HAP-1 (cell line): ENCODE measurements at regions not wholly inside any gene's neighbourhood (a gene's known extent, or its start where the extent isn't known, plus 50 kb on each side); places are given as distances from the start of the nearest gene placed in this dataset.
A peak's percentile ranks its signal among the peaks of the same experiment; 100 is the strongest.

Experiments used
- DNase-seq, 2 experiments: peaks; one replicate each; pipeline ENCODE4 v3.0.0-alpha.2; 2016 to 2020; ENCODE audit warnings: low spot score in 2 of 2
- H3K27me3 ChIP-seq: fragments of 250-450 bp; sonication (Bioruptor Pico); 2 replicates; pipeline ENCODE4 v1.5.1; 2020; ENCODE audit warnings: low read depth, mild to moderate bottlenecking, moderate library complexity
- H3K36me3 ChIP-seq: fragments of 250-450 bp; sonication (Bioruptor Pico); replicated peaks from 2 replicates; pipeline ENCODE4 v1.5.1; 2020; ENCODE audit warnings: mild to moderate bottlenecking
- H3K4me1 ChIP-seq: fragments of 250-450 bp; sonication (Bioruptor Pico); 2 replicates; pipeline ENCODE4 v1.5.1; 2020; ENCODE audit warnings: mild to moderate bottlenecking
- H3K4me3 ChIP-seq: fragments of 250-450 bp; sonication (Bioruptor Pico); 2 replicates; pipeline ENCODE4 v1.5.1; 2020; ENCODE audit warnings: mild to moderate bottlenecking, moderate library complexity
- H3K9me3 ChIP-seq: fragments of 250-450 bp; sonication (Bioruptor Pico); 2 replicates; pipeline ENCODE4 v1.5.1; 2020; ENCODE audit warnings: mild to moderate bottlenecking, moderate library complexity
- in situ Hi-C: fragments of 300-500 bp; cut with MboI; formaldehyde crosslinking; loops from 3 replicates; pipeline ENCODE4 v1.14.3; 2020; ENCODE audit warnings: low sequenced_read_pairs, inconsistent platforms, mixed read lengths

DNA sequence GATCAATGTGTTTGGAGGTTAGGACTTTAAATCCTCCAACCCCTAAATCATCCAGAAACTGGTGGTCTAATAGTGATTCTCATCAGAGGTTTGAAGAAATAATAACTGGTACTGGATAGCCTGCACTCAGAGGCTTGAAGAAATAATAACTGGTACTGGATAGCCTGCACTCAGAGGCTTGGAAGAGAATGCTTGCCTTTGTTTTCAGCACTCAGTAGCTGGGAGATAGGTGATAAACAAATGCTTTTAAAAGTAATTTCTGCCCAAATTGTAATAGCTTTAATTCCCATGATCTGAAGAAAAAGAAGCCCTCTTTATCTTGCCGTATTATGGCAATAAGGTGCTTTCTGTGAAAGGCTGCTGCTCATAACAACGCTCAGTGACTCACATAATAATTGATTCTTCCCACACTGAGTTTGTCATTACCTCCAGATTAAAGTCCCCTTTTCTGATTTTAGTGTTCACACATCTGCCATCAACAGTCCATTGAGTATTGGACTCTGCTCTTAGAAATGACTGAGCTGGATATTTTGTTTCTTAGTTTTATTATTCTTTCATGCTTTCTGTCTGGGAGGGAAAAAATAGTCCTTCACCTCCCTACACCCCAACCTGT, 112.3 kb upstream of the PHYHIPL start:
- in situ Hi-C loops: no loop called here
- Histone ChIP-seq H3K27me3 (no peaks in the 10 kb centered on the region), H3K4me3 (no peak overlapping the region), H3K36me3 (no peaks in the 10 kb centered on the region), H3K4me1 (peaks cover 11% of the 10 kb centered on the region), H3K9me3 (no peaks in the 10 kb centered on the region)
- no peak for DNase-seq

- no peak overlapping the region for H3K4me3 ChIP-seq
- no peaks in the 10 kb centered on the region for H3K9me3 ChIP-seq
- DNase-seq: no peak
- in situ Hi-C loops: no loop called here
- peaks cover 11% of the 10 kb centered on the region for H3K4me1 ChIP-seq
- H3K36me3 ChIP-seq: no peaks in the 10 kb centered on the region
- H3K27me3 ChIP-seq: no peaks in the 10 kb centered on the region
Observed at GRCh38 chr10:59064759-59065539, 111.5 kb upstream of the PHYHIPL start.

DNA sequence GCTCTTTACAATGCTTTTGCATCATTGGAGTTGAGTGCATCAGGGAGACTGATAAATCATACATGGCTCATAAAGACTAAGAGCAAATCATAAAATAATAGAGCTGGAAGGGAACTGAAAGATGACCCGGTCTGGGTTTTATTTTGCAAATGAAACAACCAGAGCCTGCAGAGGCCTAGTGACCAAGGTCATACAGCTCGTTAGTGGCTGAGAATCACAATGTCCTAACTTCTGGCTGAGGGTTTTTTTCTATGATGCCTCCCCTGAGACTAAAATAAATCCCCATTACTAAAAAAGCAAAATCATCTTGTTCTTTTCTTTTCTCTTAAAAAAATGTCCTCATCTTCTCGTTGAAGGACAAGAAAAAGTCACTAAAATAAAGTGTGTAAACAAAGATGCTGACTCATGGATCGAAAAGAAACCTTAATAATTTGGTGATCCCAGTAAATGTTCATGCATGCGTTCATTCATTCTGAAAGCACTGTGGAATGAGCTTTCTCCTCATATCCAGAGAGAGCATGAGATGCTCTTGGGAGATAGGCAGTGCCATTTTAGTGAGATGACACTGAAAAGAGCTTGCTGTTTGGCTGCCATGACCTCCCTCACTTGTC, 107.8 kb upstream of the PHYHIPL start:
- DNase-seq: peak; percentile 14 to 52
- no peak overlapping the region for H3K4me3 ChIP-seq
- in situ Hi-C loops: no loop called here
- no peaks in the 10 kb centered on the region for H3K27me3 ChIP-seq
- no peaks in the 10 kb centered on the region for H3K36me3 ChIP-seq
- H3K4me1 ChIP-seq: peaks cover 11% of the 10 kb centered on the region
- no peaks in the 10 kb centered on the region for H3K9me3 ChIP-seq

- Histone ChIP-seq H3K4me3 (no peak overlapping the region), H3K9me3 (no peaks in the 10 kb centered on the region), H3K36me3 (no peaks in the 10 kb centered on the region), H3K4me1 (peaks cover 11% of the 10 kb centered on the region), H3K27me3 (no peaks in the 10 kb centered on the region)
- in situ Hi-C loops: no loop called here
- no peak for DNase-seq
Observed at GRCh38 chr10:59072038-59072437, 104.4 kb upstream of the PHYHIPL start.

GRCh38 chr10:59073456-59074053, 102.9 kb upstream of the PHYHIPL start:
- H3K27me3 ChIP-seq: no peaks in the 10 kb centered on the region
- in situ Hi-C loops: no loop called here
- no peaks in the 10 kb centered on the region for H3K36me3 ChIP-seq
- no peak overlapping the region for H3K4me3 ChIP-seq
- H3K9me3 ChIP-seq: no peaks in the 10 kb centered on the region
- no peak for DNase-seq
- peaks cover 5% of the 10 kb centered on the region for H3K4me1 ChIP-seq

DNA sequence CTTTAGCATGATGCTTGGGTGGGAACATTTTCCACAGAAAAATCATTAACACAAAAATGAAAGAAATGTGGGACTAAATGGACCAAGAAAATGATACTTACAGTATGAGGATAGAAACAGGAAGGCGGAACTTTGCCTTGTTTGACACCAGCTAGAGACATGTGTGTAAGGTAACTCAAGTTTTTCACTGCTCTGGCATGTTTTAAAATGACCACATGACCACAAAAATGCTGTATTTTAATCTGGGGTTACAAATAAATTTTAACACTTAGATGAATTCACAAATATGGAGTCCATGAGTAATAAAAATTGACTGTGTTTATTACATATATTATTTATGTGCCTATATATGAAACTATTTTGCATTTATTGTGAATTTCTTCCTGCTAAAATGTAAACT, 100.9 kb upstream of the PHYHIPL start:
- no peaks in the 10 kb centered on the region for H3K4me1 ChIP-seq
- H3K9me3 ChIP-seq: no peaks in the 10 kb centered on the region
- no peak for DNase-seq
- H3K4me3 ChIP-seq: no peak overlapping the region
- no peaks in the 10 kb centered on the region for H3K27me3 ChIP-seq
- H3K36me3 ChIP-seq: no peaks in the 10 kb centered on the region
- in situ Hi-C loops: no loop called here

DNA sequence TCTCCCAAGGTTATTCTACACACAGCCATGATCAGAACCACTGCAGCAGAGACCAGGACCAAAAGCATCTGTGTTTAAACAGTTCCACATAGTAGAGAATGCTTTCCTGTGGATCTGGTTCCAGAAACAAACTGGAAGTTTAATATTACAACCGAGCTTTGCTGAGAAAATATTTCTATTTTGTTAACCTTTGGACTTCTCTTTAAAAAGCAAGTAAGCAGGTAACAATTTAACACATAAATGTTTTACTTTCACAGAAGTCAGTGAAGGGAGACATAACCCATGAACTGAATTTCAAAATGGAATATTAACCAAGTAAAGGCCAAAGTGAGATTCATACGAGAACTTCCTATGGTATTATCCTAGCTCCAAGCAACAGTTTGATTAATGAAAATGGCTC, 98.6 kb upstream of the PHYHIPL start:
- Histone ChIP-seq H3K9me3 (no peaks in the 10 kb centered on the region), H3K27me3 (no peaks in the 10 kb centered on the region), H3K4me3 (no peak overlapping the region), H3K36me3 (no peaks in the 10 kb centered on the region), H3K4me1 (no peaks in the 10 kb centered on the region)
- no peak for DNase-seq
- in situ Hi-C loops: no loop called here

DNA sequence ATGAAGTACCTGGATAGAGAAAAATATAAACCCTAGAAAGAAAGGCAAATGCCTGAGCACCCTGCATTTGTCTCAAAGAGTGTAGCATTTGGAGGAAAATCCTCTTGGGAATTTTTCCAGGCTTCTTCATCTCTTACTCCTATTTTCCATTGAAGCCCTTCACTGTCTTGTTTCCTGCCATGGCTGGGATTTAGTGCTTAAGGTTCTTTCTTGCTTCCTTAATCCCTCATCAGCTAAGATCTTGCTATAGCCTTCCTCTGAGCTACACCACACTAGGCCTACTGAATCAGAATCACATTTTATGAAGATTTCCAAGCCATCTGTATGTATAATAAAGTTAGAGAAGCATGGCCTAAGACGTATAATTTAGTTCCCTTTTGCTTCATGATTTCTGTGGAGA, 97.5 kb upstream of the PHYHIPL start:
- no peaks in the 10 kb centered on the region for H3K4me1 ChIP-seq
- in situ Hi-C loops: no loop called here
- no peak for DNase-seq
- H3K9me3 ChIP-seq: no peaks in the 10 kb centered on the region
- H3K36me3 ChIP-seq: no peaks in the 10 kb centered on the region
- no peak overlapping the region for H3K4me3 ChIP-seq
- no peaks in the 10 kb centered on the region for H3K27me3 ChIP-seq

DNA sequence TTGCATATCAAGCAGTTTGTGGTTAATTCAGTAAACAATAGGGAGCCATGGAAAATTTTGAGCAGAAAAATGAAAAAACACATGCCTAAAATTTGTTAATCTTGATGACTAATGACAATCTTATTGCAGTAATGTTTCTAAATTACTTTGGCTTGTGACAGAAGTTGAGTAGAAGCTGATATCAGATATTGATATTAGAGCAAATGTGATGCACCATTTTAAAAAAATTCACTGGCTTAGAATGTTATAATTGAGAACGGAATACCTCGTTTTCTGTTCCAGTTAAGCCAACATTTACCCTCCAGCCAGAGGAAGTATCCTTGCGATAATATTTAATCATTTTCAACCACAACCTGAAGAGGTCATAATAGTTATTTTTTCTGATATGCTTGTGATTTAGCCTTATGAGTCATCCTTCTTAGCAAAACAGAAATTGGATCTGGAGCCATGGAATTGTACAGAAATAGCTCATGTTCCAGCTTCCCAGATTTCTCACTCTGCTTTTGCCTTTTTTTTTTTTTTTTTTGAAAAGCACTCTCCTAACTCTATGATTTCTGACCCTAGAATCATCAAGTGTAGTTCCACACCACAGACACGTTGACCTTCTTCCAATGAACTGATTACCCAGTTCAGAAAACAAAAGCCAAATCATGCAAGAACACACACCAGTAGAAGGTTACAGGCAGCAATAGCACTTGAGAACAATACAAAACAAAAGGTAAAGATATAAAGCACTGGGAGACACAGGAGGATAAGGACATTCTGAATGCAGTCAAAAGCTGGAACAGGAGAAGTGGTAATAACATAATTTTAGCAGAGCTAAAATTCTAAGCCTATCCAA, 96.8 kb upstream of the PHYHIPL start:
- H3K4me3 ChIP-seq: no peak overlapping the region
- no peaks in the 10 kb centered on the region for H3K27me3 ChIP-seq
- DNase-seq: no peak
- no peaks in the 10 kb centered on the region for H3K4me1 ChIP-seq
- in situ Hi-C loops: no loop called here
- H3K36me3 ChIP-seq: no peaks in the 10 kb centered on the region
- no peaks in the 10 kb centered on the region for H3K9me3 ChIP-seq

DNA sequence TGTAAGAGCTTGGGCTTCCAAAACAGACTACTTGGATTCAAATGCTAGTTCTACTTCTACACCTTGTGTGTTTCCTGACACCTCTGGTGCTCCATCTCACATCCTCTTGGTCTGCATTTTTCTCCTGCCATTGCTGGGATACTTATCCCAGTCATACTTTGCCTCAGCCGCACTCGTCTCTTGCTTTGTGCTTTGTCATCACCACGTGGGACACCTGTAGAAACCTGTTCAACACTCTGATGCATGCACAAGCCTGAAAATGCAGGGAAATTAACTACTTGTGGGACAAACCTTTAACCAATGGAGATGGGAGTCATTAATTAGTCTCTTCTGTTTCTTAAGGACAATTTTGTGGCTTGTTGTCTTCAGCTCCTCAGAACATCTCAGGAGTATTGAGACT, 94.2 kb upstream of the PHYHIPL start:
- no peak for DNase-seq
- H3K4me1 ChIP-seq: no peaks in the 10 kb centered on the region
- no peaks in the 10 kb centered on the region for H3K36me3 ChIP-seq
- no peaks in the 10 kb centered on the region for H3K9me3 ChIP-seq
- H3K27me3 ChIP-seq: no peaks in the 10 kb centered on the region
- in situ Hi-C loops: no loop called here
- no peak overlapping the region for H3K4me3 ChIP-seq

DNA sequence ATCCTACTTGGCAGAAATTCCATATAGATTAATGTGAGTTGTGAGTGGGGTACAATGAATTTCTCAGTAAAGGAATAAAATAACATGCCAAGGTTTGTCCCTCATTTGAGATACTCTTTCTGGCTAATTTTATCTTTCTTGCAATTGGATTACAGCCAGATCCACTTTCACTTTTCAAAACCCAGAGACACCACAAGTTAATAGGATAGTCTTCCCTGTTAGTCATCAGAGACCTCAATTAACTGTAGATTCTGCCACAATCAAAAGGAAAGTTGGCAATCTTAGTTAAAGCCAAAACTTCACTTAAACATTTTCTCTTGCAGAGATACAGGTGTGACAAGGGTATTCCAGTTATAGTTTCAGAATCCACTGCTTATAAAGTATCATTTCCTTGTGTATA, 91.4 kb upstream of the PHYHIPL start:
- H3K9me3 ChIP-seq: no peaks in the 10 kb centered on the region
- DNase-seq: no peak
- in situ Hi-C loops: no loop called here
- H3K4me3 ChIP-seq: no peak overlapping the region
- H3K4me1 ChIP-seq: no peaks in the 10 kb centered on the region
- no peaks in the 10 kb centered on the region for H3K36me3 ChIP-seq
- no peaks in the 10 kb centered on the region for H3K27me3 ChIP-seq

- Histone ChIP-seq H3K4me1 (no peaks in the 10 kb centered on the region), H3K4me3 (no peak overlapping the region), H3K27me3 (no peaks in the 10 kb centered on the region), H3K36me3 (no peaks in the 10 kb centered on the region), H3K9me3 (no peaks in the 10 kb centered on the region)
- in situ Hi-C loops: no loop called here
- DNase-seq: no peak
Observed at GRCh38 chr10:59085711-59086502, 90.5 kb upstream of the PHYHIPL start.

DNA sequence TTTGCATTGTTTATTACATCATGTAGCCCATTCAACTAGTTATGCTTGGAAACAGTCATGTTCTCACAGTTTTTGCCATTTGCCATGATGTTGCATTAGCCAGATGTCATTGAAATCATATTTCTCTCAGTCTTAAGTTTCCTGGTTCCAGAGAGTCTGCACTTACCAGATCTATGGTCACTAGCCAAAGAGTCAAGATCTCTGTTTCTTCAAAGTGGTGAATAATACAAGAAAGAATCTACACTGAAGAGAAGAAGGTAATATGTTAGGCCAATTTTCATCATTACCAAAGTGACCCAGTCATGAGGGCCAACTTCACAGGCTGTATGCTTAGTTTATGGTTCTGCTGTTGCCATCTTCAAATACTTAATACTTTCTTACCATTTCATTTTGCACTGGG, 89.0 kb upstream of the PHYHIPL start:
- no peak overlapping the region for H3K4me3 ChIP-seq
- in situ Hi-C loops: no loop called here
- H3K9me3 ChIP-seq: no peaks in the 10 kb centered on the region
- H3K36me3 ChIP-seq: no peaks in the 10 kb centered on the region
- H3K4me1 ChIP-seq: no peaks in the 10 kb centered on the region
- DNase-seq: no peak
- no peaks in the 10 kb centered on the region for H3K27me3 ChIP-seq
